Neural progenitor cell (in vitro differentiated cells): ENCODE measurements at regions not wholly inside any gene's neighbourhood (a gene's known extent, or its start where the extent isn't known, plus 50 kb on each side); places are given as distances from the start of the nearest gene placed in this dataset.

ENCODE experiments used
- EZH2 ChIP-seq: fragments of 200-600 bp; sonication (generic); IDR thresholded peaks from 2 replicates; pipeline ENCODE4 v1.6.1; 2017; ENCODE audit warnings: antibody characterized with exemption, mild to moderate bottlenecking, moderate library complexity
- TF ChIP-seq, protein P1 (sequence below): fragments of 200-600 bp; sonication (generic); IDR thresholded peaks from 2 replicates; pipeline ENCODE4 v1.5.1; 2017; ENCODE audit warnings: antibody characterized with exemption, mild to moderate bottlenecking

DNA sequence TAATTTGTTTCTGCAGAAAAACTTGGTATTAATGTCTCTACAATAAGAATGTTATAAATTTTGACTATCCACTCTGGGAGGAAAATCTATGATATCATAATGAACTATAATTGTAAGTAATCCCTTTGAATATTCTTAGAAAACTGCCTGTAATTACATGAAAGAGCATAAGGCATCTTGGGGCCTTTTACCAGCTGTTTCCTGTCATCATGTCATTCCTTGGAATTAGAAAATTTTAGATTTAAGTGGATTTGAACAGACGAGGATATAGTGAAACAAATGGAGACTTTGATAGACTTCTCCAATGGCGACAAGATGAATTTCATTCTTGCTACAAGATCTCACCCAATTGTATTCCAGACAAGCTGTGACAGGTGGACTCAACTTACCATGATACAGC, 423.4 kb upstream of the FLRT2 start:
- TF ChIP-seq, protein P1, sequence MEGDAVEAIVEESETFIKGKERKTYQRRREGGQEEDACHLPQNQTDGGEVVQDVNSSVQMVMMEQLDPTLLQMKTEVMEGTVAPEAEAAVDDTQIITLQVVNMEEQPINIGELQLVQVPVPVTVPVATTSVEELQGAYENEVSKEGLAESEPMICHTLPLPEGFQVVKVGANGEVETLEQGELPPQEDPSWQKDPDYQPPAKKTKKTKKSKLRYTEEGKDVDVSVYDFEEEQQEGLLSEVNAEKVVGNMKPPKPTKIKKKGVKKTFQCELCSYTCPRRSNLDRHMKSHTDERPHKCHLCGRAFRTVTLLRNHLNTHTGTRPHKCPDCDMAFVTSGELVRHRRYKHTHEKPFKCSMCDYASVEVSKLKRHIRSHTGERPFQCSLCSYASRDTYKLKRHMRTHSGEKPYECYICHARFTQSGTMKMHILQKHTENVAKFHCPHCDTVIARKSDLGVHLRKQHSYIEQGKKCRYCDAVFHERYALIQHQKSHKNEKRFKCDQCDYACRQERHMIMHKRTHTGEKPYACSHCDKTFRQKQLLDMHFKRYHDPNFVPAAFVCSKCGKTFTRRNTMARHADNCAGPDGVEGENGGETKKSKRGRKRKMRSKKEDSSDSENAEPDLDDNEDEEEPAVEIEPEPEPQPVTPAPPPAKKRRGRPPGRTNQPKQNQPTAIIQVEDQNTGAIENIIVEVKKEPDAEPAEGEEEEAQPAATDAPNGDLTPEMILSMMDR, result no peak
- no peak for TF ChIP-seq EZH2
